ENCODE measurements at regions not wholly inside any gene's neighbourhood (a gene's known extent, or its start where the extent isn't known, plus 50 kb on each side); places are given as distances from the start of the nearest gene placed in this dataset.

DNA sequence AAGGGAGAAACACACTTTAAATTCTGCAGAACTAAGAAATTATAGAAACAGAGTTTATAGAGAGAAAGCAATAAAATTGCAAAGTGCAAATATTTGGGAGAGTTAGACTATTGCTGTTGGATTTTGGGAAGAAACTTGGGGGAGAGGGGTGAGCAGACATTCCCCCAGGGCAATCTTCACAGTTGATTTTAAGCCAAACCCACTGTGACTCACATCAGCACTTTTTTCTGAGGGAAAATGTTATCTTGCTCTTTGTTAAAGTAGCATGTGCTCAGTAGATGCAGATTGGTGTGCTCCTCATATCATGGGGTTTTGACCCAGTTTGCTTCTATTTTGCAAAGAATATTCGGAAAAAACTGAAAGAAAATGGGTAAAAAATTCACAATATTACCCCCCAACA, 367.6 kb downstream of the CDH11 start:
- Histone ChIP-seq H3K27ac (ENCODE audit: control insufficient read depth, insufficient read depth, low read length) (no peak overlapping the region), H3K9me1 (ENCODE audit: control insufficient read depth, extremely low read depth, insufficient read depth, low read length) (no peaks in the 10 kb centered on the region), H3K9me3 (ENCODE audit: control insufficient read depth, low read depth, low read length) (no peaks in the 10 kb centered on the region), H3K4me2 (ENCODE audit: control insufficient read depth, extremely low read depth, insufficient read depth, low read depth, low read length) (no peak overlapping the region), H3K9ac (ENCODE audit: control insufficient read depth, extremely low read depth, insufficient read depth, low read length) (no peak overlapping the region), H3K36me3 (ENCODE audit: control insufficient read depth in 2 of 2, extremely low read depth in 1 of 2, insufficient read depth in 2 of 2, low read length in 2 of 2) (no peaks in the 10 kb centered on the region), H2AFZ (ENCODE audit: control insufficient read depth, low read length) (no peak overlapping the region), H3K4me1 (ENCODE audit: control insufficient read depth, extremely low read depth, insufficient read depth, low read length) (no peaks in the 10 kb centered on the region), H3K79me2 (ENCODE audit: control insufficient read depth, insufficient read depth, low read length) (no peaks in the 10 kb centered on the region), H3K27me3 (ENCODE audit: control insufficient read depth, extremely low read depth, insufficient read depth, low read length) (no peaks in the 10 kb centered on the region), H4K20me1 (ENCODE audit: control insufficient read depth, extremely low read depth, insufficient read depth, low read length) (no peaks in the 10 kb centered on the region), H3K4me3 (ENCODE audit: control insufficient read depth in 2 of 3, extremely low read depth in 1 of 3, insufficient read depth in 2 of 3, low read depth in 1 of 3, low read length in 3 of 3) (no peak overlapping the region)
- no peak for FAIRE-seq
- no peak for DNase-seq (ENCODE audit: low read depth, low spot score)
- TF ChIP-seq EZH2 (IDR thresholded peaks at IDR 0.05; ENCODE audit: low read length), result no peak
- TF ChIP-seq, protein P1, sequence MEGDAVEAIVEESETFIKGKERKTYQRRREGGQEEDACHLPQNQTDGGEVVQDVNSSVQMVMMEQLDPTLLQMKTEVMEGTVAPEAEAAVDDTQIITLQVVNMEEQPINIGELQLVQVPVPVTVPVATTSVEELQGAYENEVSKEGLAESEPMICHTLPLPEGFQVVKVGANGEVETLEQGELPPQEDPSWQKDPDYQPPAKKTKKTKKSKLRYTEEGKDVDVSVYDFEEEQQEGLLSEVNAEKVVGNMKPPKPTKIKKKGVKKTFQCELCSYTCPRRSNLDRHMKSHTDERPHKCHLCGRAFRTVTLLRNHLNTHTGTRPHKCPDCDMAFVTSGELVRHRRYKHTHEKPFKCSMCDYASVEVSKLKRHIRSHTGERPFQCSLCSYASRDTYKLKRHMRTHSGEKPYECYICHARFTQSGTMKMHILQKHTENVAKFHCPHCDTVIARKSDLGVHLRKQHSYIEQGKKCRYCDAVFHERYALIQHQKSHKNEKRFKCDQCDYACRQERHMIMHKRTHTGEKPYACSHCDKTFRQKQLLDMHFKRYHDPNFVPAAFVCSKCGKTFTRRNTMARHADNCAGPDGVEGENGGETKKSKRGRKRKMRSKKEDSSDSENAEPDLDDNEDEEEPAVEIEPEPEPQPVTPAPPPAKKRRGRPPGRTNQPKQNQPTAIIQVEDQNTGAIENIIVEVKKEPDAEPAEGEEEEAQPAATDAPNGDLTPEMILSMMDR (optimal IDR thresholded peaks at IDR 0.05 in 1 of 3, IDR thresholded peaks at IDR 0.05 in 1 of 3, conservative IDR thresholded peaks at IDR 0.05 in 1 of 3; ENCODE audit: extremely low read depth in 1 of 3, insufficient read depth in 2 of 3, low read length in 3 of 3), result no peak
- dilution Hi-C loops (cut with MboI; ENCODE audit: extremely low pct_ligation_motif_present, low sequenced_read_pairs), result no loop called here

DNA sequence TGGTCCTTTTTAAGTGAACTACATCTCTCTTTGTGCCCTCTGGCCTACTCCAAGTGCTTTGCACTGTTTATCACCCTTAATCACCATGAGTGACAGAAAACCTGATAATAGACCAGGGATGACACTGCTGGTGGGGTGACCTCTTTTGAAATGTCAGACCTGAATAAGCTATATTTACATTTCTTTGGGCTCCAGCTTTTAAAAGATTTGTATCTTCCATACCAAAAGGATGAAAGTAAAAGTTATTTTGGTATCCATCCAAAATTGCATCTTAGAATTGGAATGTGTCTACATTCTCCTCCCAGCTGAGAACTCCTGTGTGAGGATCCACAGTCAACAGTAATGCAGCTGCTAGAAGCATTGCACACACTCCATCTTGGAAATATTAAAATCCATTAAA, 370.0 kb downstream of the CDH11 start:
- H3K9ac ChIP-seq (ENCODE audit: control insufficient read depth, extremely low read depth, insufficient read depth, low read length), result no peak overlapping the region
- H3K4me2 ChIP-seq (ENCODE audit: control insufficient read depth, extremely low read depth, insufficient read depth, low read depth, low read length), result no peak overlapping the region
- H3K79me2 ChIP-seq (ENCODE audit: control insufficient read depth, insufficient read depth, low read length), result no peaks in the 10 kb centered on the region
- H3K9me1 ChIP-seq (ENCODE audit: control insufficient read depth, extremely low read depth, insufficient read depth, low read length), result no peaks in the 10 kb centered on the region
- H3K27ac ChIP-seq (ENCODE audit: control insufficient read depth, insufficient read depth, low read length), result no peak overlapping the region
- dilution Hi-C loops (cut with MboI; ENCODE audit: extremely low pct_ligation_motif_present, low sequenced_read_pairs), result no loop called here
- H3K36me3 ChIP-seq (ENCODE audit: control insufficient read depth in 2 of 2, extremely low read depth in 1 of 2, insufficient read depth in 2 of 2, low read length in 2 of 2), result no peaks in the 10 kb centered on the region
- no peaks in the 10 kb centered on the region for H3K27me3 ChIP-seq (ENCODE audit: control insufficient read depth, extremely low read depth, insufficient read depth, low read length)
- H2AFZ ChIP-seq (ENCODE audit: control insufficient read depth, low read length), result no peak overlapping the region
- H3K4me3 ChIP-seq (ENCODE audit: control insufficient read depth in 2 of 3, extremely low read depth in 1 of 3, insufficient read depth in 2 of 3, low read depth in 1 of 3, low read length in 3 of 3), result no peak overlapping the region
- DNase-seq (ENCODE audit: low read depth, low spot score) (no peak), FAIRE-seq (no peak)
- no peaks in the 10 kb centered on the region for H3K9me3 ChIP-seq (ENCODE audit: control insufficient read depth, low read depth, low read length)
- H4K20me1 ChIP-seq (ENCODE audit: control insufficient read depth, extremely low read depth, insufficient read depth, low read length), result no peaks in the 10 kb centered on the region
- TF ChIP-seq, protein P1 (optimal IDR thresholded peaks at IDR 0.05 in 1 of 3, IDR thresholded peaks at IDR 0.05 in 1 of 3, conservative IDR thresholded peaks at IDR 0.05 in 1 of 3; ENCODE audit: extremely low read depth in 1 of 3, insufficient read depth in 2 of 3, low read length in 3 of 3), result no peak
- no peak for TF ChIP-seq EZH2 (IDR thresholded peaks at IDR 0.05; ENCODE audit: low read length)
- no peaks in the 10 kb centered on the region for H3K4me1 ChIP-seq (ENCODE audit: control insufficient read depth, extremely low read depth, insufficient read depth, low read length)

Data from keratinocyte (primary cell).